Stimulated activated CD8-positive, alpha-beta memory T cell treated with anti-CD3 and anti-CD28 coated beads, Interleukin-12 subunit alpha, Interleukin-12 subunit beta, amount 100 ng/mL, for 24 hours (primary cell): ENCODE measurements at regions not wholly inside any gene's neighbourhood (a gene's known extent, or its start where the extent isn't known, plus 50 kb on each side); places are given as distances from the start of the nearest gene placed in this dataset.
"Not testable (repeated sequence)": the region's sequence is repeated elsewhere in the genome, so short reads cannot be mapped to it uniquely, and the experiment has no call there.

Experiments
- DNase-seq: peaks from one replicate; pipeline ENCODE4 v3.0.0-alpha.2; 2020; ENCODE audit errors: extremely low read depth

GRCh38 chr10:91088300-91089140, 131.9 kb upstream of the PCGF5 start:
- DNase-seq = no peak

- no peak for DNase-seq
These were observed 129.5 kb upstream of the PCGF5 start for GRCh38 chr10:91090761-91091529.

- DNase-seq = no peak
These were observed 128.7 kb upstream of the PCGF5 start for GRCh38 chr10:91091780-91092179.

GRCh38 chr10:91096274-91096673, 124.2 kb upstream of the PCGF5 start:
- DNase-seq = no peak

- DNase-seq = no peak
These were observed 123.2 kb upstream of the PCGF5 start for GRCh38 chr10:91097313-91097712.

- DNase-seq = not testable (repeated sequence)
These were observed 122.4 kb upstream of the PCGF5 start for GRCh38 chr10:91098021-91098420.

GRCh38 chr10:91103384-91104192, 116.9 kb upstream of the PCGF5 start:
- no peak for DNase-seq

- DNase-seq = no peak
These were observed 116.0 kb upstream of the PCGF5 start for GRCh38 chr10:91104193-91105041.

GRCh38 chr10:91105269-91105668, 115.2 kb upstream of the PCGF5 start:
- DNase-seq = no peak

GRCh38 chr10:91108820-91109219, 111.6 kb upstream of the PCGF5 start:
- no peak for DNase-seq

- DNase-seq = no peak
These were observed 109.4 kb upstream of the PCGF5 start for GRCh38 chr10:91111060-91111459.

- DNase-seq = no peak
These were observed 104.7 kb upstream of the PCGF5 start for GRCh38 chr10:91115618-91116390.

GRCh38 chr10:91117505-91117904, 103.0 kb upstream of the PCGF5 start:
- no peak for DNase-seq

- DNase-seq = no peak
These were observed 100.1 kb upstream of the PCGF5 start for GRCh38 chr10:91120348-91120747.

- DNase-seq = no peak
These were observed 97.2 kb upstream of the PCGF5 start for GRCh38 chr10:91123261-91123660.

- DNase-seq = no peak
These were observed 96.4 kb upstream of the PCGF5 start for GRCh38 chr10:91124016-91124415.

GRCh38 chr10:91126471-91126870, 94.0 kb upstream of the PCGF5 start:
- DNase-seq = no peak

GRCh38 chr10:91127341-91128082, 93.0 kb upstream of the PCGF5 start:
- no peak for DNase-seq

- DNase-seq = no peak
These were observed 85.3 kb upstream of the PCGF5 start for GRCh38 chr10:91135113-91135512.
